Right lobe of liver (tissue), 4 donors: ENCODE measurements at regions not wholly inside any gene's neighbourhood (a gene's known extent, or its start where the extent isn't known, plus 50 kb on each side); places are given as distances from the start of the nearest gene placed in this dataset.

Source experiments
- CTCF ChIP-seq, 4 donors: fragments of 200-600 bp in 3 of 4; fragments of 450-650 bp in 1 of 4; IDR thresholded peaks; one replicate each; pipeline versions ENCODE4 v1.5.1 to v1.8.0; 2016 to 2022; ENCODE audit warnings: antibody characterized with exemption in 4 of 4, mild to moderate bottlenecking in 2 of 4
- POLR2A ChIP-seq: fragments of 450-650 bp; IDR thresholded peaks from one replicate; pipeline ENCODE4 v1.6.1; 2017; ENCODE audit warnings: antibody characterized with exemption, mild to moderate bottlenecking
- donor health status: DM: no; HTN: no; CAD: no.
- donor health status: DM: no; HTN: no; CAD: no.
- donor health status: DM: no; HTN: yes; CAD: no.

- TF ChIP-seq CTCF (IDR thresholded peaks at IDR 0.05) (no peak), POLR2A (no peak)
Observed at GRCh38 chr3:157815739-157816138, 290.5 kb downstream of the SHOX2 start.
